ENCODE measurements at regions not wholly inside any gene's neighbourhood (a gene's known extent, or its start where the extent isn't known, plus 50 kb on each side); places are given as distances from the start of the nearest gene placed in this dataset.
"Not testable (repeated sequence)": the region's sequence is repeated elsewhere in the genome, so short reads cannot be mapped to it uniquely, and the experiment has no call there.

GRCh38 chr16:88159897-88160335 lies 208.7 kb downstream of the BANP start:
- DNase-seq; H3K9me3 ChIP-seq; H3K4me3 ChIP-seq (replicated peaks in 1 of 3); H3K4me1 ChIP-seq; H3K27ac ChIP-seq; H3K27me3 ChIP-seq; H3K36me3 ChIP-seq; intact Hi-C loops (cut with DNase I): not testable (repeated sequence)
- 78 to 86% methylated on average over 7 to 8 of the region's 8 CpGs for WGBS, 2 donors

GRCh38 chr16:88161191-88161590 lies 210.0 kb downstream of the BANP start:
- WGBS, 2 donors = 70 to 78% methylated on average over 13 of the region's 13 CpGs
- H3K4me1 ChIP-seq; H3K9me3 ChIP-seq; DNase-seq; H3K27me3 ChIP-seq; H3K36me3 ChIP-seq; H3K27ac ChIP-seq; H3K4me3 ChIP-seq (replicated peaks in 1 of 3); intact Hi-C loops (cut with DNase I): not testable (repeated sequence)

DNA sequence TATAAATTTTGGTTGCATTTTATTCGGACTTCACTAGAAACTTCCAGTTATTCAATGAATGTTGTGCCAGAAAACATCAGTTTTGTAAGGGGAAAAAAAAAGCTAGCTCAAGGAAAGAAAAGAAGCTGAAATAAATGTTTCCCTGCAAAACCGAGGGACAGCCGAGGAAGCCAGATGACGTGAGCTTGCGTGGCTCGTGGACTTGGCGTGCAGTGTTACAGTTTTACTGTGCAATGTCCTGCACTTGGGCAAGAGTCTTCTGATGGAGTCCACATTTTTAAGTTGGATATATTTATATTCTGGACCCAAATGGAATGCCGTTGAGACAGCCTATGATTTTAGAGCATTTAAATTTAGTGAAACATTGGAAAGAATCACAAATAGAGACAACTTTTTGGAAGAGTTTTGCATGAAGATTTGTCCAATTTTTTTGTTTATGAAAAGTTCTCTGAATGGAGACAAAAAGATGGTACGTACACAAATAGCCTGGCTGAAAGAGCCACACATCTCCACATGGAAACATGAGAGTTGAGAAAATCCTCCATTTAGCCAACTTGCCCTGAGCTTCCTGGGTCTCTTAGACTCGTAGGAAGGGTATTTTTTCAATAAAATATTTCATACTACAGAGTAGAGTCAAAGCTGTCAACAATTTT lies 210.5 kb downstream of the BANP start:
- H3K36me3 ChIP-seq; H3K4me1 ChIP-seq; intact Hi-C loops (cut with DNase I); H3K4me3 ChIP-seq (replicated peaks in 1 of 3); DNase-seq; H3K27me3 ChIP-seq; H3K27ac ChIP-seq; H3K9me3 ChIP-seq: not testable (repeated sequence)
- 75 to 79% methylated on average over 10 of the region's 10 CpGs for WGBS, 2 donors

- intact Hi-C loops (cut with DNase I); H3K9me3 ChIP-seq: not testable (repeated sequence)
Measured at GRCh38 chr16:88162778-88163177, 211.5 kb downstream of the BANP start.

GRCh38 chr16:88164196-88165039 lies 213.2 kb downstream of the BANP start:
- WGBS, 2 donors = 70 to 86% methylated on average over 4 to 12 of the region's 12 CpGs
- H3K4me3 ChIP-seq (replicated peaks in 1 of 3); DNase-seq; H3K27me3 ChIP-seq; H3K27ac ChIP-seq; H3K9me3 ChIP-seq; intact Hi-C loops (cut with DNase I); H3K4me1 ChIP-seq; H3K36me3 ChIP-seq: not testable (repeated sequence)

More at GRCh38 chr16:88162778-88163177, 211.5 kb downstream of the BANP start:
- H3K4me3 ChIP-seq (replicated peaks in 1 of 3); H3K27me3 ChIP-seq; DNase-seq; H3K36me3 ChIP-seq; H3K4me1 ChIP-seq; H3K27ac ChIP-seq: not testable (repeated sequence)
- 87 to 95% methylated on average over 1 to 2 of the region's 2 CpGs for WGBS, 2 donors

GRCh38 chr16:88165040-88165544 lies 213.9 kb downstream of the BANP start:
- H3K4me1 ChIP-seq; H3K36me3 ChIP-seq; DNase-seq; H3K4me3 ChIP-seq (replicated peaks in 1 of 3); H3K9me3 ChIP-seq; H3K27ac ChIP-seq; intact Hi-C loops (cut with DNase I); H3K27me3 ChIP-seq: not testable (repeated sequence)
- WGBS, 2 donors = 82 to 92% methylated on average over 7 to 8 of the region's 9 CpGs

DNA sequence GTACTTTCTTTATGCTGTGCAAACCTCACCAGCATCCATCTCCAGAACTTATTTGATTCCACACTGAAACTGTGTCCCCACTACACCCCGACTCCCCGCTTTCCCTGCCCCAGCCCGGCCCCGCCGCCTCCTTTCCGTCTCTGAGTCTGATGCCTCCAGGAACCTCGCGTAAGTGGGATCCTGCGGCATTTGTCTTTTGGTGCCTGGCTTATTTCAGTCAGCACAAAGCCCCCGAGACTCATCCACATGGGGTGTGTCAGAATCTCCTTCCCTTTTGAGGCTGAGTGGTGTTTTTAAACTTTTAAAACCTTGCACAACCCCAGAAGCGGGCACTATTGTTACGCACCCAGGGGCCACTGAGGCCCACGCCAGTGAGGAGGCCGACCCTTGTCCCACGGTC lies 214.4 kb downstream of the BANP start:
- 70 to 88% methylated on average over 15 of the region's 15 CpGs for WGBS, 2 donors
- H3K27ac ChIP-seq; H3K36me3 ChIP-seq; H3K4me1 ChIP-seq; intact Hi-C loops (cut with DNase I); H3K4me3 ChIP-seq (replicated peaks in 1 of 3); DNase-seq; H3K27me3 ChIP-seq; H3K9me3 ChIP-seq: not testable (repeated sequence)

DNA sequence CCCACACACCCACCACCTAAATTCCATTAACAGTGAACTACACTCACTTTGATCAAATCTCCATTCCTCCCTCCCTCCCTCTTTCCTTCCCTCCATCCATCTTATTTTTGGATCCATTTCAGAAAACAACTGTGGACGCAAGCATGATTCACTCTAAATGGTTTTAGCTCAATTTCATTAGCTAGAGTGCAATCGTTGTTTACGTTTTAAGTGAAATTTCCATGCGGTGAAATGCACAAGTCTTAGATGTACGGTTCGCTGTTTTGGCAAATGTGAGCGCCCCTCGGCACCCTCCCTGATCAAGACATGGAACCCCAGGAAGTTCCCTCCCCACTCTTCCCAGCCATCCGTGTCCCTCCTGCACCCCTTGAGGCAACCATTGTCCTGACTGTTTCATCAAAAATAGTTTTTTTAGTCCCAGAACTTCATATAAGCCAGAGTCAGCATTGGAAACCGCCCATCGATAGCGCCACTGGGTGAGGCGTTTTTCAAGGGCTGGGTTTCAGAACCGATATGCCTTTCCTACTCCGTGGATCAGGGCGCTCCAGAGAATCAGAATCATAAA lies 215.1 kb downstream of the BANP start:
- H3K27ac ChIP-seq; H3K36me3 ChIP-seq; DNase-seq; H3K4me1 ChIP-seq; H3K9me3 ChIP-seq; H3K4me3 ChIP-seq (replicated peaks in 1 of 3); intact Hi-C loops (cut with DNase I); H3K27me3 ChIP-seq: not testable (repeated sequence)
- 60 to 62% methylated on average over 14 to 16 of the region's 16 CpGs for WGBS, 2 donors

DNA sequence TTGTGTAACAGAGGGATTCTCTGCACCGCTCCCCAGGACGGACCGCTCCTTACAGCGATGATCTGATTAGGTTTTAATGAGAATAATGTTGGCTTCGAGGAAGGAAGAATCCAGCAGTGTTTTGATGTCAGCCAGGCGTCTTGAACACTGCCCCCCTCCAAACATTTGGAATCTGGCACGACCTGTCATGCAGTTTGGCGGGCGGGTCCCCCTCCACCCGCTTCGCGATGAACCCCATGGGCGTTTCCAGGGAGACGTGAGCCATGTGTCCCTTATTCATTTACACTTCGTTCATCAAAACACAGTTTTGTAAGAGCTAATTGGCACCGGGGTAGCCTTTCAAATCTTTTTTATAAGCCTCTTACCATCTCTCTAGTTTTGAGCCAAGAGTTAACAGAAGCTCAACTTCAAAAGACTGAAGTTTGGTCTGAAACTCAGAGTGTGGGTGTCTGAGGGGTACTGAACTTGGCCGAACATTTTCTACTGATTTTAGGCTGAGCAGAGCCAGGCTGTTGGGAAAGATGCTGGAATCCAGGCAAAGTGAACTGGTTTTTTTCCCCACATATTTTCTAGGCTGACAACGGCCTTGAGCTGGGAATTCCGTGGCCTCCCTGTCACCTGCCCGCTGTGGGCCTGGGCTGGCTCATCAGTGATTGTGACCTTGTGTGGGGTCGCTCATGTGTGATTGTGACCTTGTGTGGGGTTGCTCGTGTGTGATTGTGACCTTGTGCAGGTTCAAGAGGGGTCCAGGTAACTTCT lies 214.8 kb upstream of the ZNF469 start:
- H3K4me3 ChIP-seq (replicated peaks in 1 of 3); H3K27ac ChIP-seq; H3K36me3 ChIP-seq; H3K9me3 ChIP-seq; H3K4me1 ChIP-seq; H3K27me3 ChIP-seq; DNase-seq; intact Hi-C loops (cut with DNase I): not testable (repeated sequence)
- 43 to 49% methylated on average over 18 to 22 of the region's 22 CpGs for WGBS, 2 donors

DNA sequence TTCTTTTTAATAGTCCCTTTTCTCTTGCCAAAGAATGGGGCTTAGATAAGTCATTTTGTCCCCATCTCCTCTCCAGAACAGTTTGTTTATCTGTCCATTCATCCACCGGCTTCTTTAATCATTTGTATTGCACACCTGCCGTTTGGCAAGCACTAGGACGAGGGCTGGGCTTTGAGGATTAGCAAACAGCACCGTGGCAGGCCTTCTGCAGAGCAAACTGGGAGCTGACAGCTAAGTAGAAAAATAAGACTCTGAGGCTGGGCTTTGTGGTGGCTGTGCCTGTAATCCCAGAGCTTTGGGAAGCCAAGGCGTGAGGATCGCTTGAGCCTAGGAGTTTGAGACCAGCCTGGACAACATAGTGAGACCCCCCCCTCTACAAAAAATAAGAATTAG lies 214.2 kb upstream of the ZNF469 start:
- not testable (repeated sequence) for DNase-seq, H3K27ac ChIP-seq

DNA sequence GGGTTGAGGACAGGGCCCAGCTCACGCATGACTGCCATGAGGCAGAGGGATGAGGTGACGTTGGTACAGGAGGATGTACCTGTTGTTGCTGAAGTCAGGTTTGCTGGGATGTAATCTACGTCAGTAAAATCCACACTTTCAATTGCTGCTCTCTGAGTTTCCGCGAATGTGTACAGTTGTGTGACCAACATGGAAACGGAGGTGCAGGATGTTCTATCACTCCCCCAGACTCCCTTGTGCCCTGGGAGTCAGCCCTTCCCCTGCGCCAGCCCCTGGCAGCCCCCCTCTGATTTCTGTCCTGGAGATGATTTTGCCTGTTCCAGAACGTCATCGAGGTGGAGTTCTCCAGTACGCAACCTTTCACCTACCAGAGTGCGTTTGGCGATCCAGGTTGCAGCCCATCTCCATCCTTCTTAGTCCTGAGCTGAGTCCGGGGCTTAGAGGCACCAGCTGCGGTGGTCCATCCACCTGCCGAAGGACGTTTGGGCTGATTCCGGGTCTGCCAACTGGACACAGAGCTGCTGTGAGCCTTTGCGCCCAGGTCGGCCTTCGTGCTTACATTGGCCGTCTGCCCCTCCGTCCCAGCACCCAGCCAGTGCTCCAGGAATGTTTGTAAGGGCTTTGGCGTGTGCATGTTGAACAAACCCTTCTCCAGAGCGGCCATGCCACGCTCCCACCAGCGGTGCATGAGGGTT lies 213.5 kb upstream of the ZNF469 start:
- DNase-seq; H3K4me3 ChIP-seq (replicated peaks in 1 of 3); H3K36me3 ChIP-seq; H3K27me3 ChIP-seq; H3K27ac ChIP-seq; intact Hi-C loops (cut with DNase I); H3K4me1 ChIP-seq; H3K9me3 ChIP-seq: not testable (repeated sequence)
- WGBS, 2 donors = 89 to 92% methylated on average over 25 to 26 of the region's 26 CpGs

More for the DNA sequence above, 214.2 kb upstream of the ZNF469 start:
- intact Hi-C loops (cut with DNase I); H3K4me1 ChIP-seq; H3K27me3 ChIP-seq; H3K9me3 ChIP-seq; H3K36me3 ChIP-seq; H3K4me3 ChIP-seq (replicated peaks in 1 of 3): not testable (repeated sequence)
- 47 to 68% methylated on average over 6 of the region's 6 CpGs for WGBS, 2 donors

GRCh38 chr16:88169831-88170165 lies 213.0 kb upstream of the ZNF469 start:
- H3K4me3 ChIP-seq (replicated peaks in 1 of 3); H3K36me3 ChIP-seq; H3K9me3 ChIP-seq; intact Hi-C loops (cut with DNase I); DNase-seq; H3K27me3 ChIP-seq; H3K4me1 ChIP-seq; H3K27ac ChIP-seq: not testable (repeated sequence)
- 94 to 97% methylated on average over 8 of the region's 8 CpGs for WGBS, 2 donors
